GM10248 (cell line): ENCODE measurements at regions not wholly inside any gene's neighbourhood (a gene's known extent, or its start where the extent isn't known, plus 50 kb on each side); places are given as distances from the start of the nearest gene placed in this dataset.

Experiments
- CTCF ChIA-PET: fragments of 300-600 bp; sonication (Branson Sonifier 250); formaldehyde crosslinking; extraction: SDS; loops from one replicate; lab custom pipeline; 2021; ENCODE audit warnings: antibody characterized with exemption; lab: Yijun Ruan, JAX
- POLR2A ChIA-PET: fragments of 350-650 bp; sonication (Branson Sonifier 250); formaldehyde crosslinking; extraction: SDS; loops from one replicate; lab custom pipeline; 2020; ENCODE audit warnings: antibody characterized with exemption; lab: Yijun Ruan, JAX
- DNase-seq: peaks from one replicate; pipeline ENCODE4 v3.0.0; 2012; ENCODE audit errors: extremely low spot score
- CTCF ChIP-seq: IDR thresholded peaks from 2 replicates; pipeline ENCODE4 v1.5.1; 2012; ENCODE audit warnings: mild to moderate bottlenecking, low read depth; ENCODE audit errors: extremely low read depth, missing control alignments, control extremely low read depth

- CTCF ChIA-PET: no interaction called here
- no peak for DNase-seq
Measured at GRCh38 chr2:139403948-139404347, 623.8 kb upstream of the NXPH2 start.

GRCh38 chr2:139394801-139395200 is 614.6 kb upstream of the NXPH2 start:
- ChIA-PET CTCF (no interaction called here), POLR2A (no interaction called here)
- DNase-seq: no peak
- TF ChIP-seq CTCF: no peak

More at GRCh38 chr2:139403948-139404347, 623.8 kb upstream of the NXPH2 start:
- no peak for TF ChIP-seq CTCF
- POLR2A ChIA-PET: no interaction called here

- POLR2A ChIA-PET: no interaction called here
- no peak for DNase-seq
- CTCF ChIA-PET: no interaction called here
- TF ChIP-seq CTCF: no peak
Measured at GRCh38 chr2:139389391-139389790, 609.2 kb upstream of the NXPH2 start.

- CTCF ChIA-PET: no interaction called here
- POLR2A ChIA-PET: no interaction called here
Measured at GRCh38 chr2:139386401-139386800, 606.2 kb upstream of the NXPH2 start.

DNA sequence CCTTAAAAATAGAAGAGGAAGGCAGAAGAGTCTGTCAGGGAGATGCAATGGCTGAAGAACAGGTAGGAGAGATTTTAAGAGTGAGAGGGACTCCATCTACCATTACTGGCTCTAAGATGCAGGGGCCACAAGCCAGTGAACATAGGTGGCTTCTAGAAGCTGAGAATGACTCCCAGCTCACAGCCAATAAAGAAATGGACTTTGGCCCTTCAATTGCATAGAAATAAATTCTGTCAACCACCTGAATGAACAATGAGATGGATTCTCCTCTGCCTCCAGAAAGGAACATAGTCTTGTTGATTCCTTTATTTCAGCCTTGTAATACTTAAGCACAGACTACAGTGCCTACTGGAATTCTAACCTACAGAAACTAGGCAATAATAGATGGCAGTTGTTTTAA is 603.3 kb upstream of the NXPH2 start:
- TF ChIP-seq CTCF: no peak
- POLR2A ChIA-PET: no interaction called here
- CTCF ChIA-PET: interaction anchor here (1.3 kb wide), 1 partner anchor 34 kb away, joined by 3 read pairs; no protein-coding TSS in a partner anchor
- DNase-seq: no peak

More at GRCh38 chr2:139386401-139386800, 606.2 kb upstream of the NXPH2 start:
- TF ChIP-seq CTCF: no peak
- DNase-seq: no peak

DNA sequence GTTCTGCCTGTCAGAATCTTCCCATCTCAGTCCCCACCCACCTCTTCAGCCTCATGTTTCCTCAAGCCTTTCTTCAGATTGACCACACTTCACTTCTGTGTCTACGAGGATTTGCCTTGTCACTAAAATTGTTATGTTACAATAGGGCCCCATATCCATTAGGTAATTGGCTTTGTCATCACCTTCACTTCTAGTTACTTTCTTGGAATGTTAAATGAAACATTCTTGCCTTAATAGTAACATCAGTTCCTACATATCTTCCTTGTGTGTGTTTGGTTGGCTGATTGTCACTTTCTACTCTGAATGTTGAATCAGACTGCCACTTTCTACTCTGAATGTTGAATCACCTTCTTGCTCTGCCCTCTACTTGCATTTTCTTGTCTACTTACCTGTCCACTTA is 599.9 kb upstream of the NXPH2 start:
- no peak for TF ChIP-seq CTCF
- no peak for DNase-seq
- POLR2A ChIA-PET: no interaction called here
- CTCF ChIA-PET: no interaction called here

DNA sequence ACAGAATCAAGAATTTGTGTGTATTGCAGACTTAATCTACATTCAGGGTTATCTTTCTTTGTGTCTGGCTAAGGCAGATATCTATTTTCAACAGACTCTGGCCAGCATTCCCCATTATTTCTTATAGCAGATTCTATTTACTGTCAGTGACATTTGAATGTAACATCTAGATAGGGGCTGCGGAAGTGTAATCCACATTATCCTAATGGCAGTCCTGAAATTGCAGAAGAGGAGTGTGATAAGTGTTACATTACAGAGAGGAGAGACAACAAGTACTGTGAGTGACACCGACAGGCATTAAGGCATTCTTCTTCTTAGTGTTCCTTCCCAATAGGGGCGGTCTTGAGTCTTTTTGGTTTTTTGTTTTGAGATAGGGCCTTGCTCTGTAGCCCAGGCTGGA is 598.2 kb upstream of the NXPH2 start:
- POLR2A ChIA-PET: no interaction called here
- no peak for TF ChIP-seq CTCF
- DNase-seq: no peak
- CTCF ChIA-PET: no interaction called here
